Endothelial cell (in vitro differentiated cells): ENCODE measurements at regions not wholly inside any gene's neighbourhood (a gene's known extent, or its start where the extent isn't known, plus 50 kb on each side); places are given as distances from the start of the nearest gene placed in this dataset.
"Not testable (repeated sequence)": the region's sequence is repeated elsewhere in the genome, so short reads cannot be mapped to it uniquely, and the experiment has no call there.

ENCODE experiments used
- DNase-seq: peaks from one replicate; pipeline ENCODE4 v3.0.0; 2021; ENCODE audit warnings: low spot score
- H3K27ac Mint-ChIP-seq: one replicate; pipeline ENCODE4 v1.8.0; 2021; ENCODE audit warnings: mixed read lengths, inconsistent platforms; ENCODE audit not compliant: unreplicated experiment
- H3K27me3 Mint-ChIP-seq: one replicate; pipeline ENCODE4 v1.8.0; 2021; ENCODE audit warnings: mild to moderate bottlenecking, moderate library complexity, mixed read lengths, inconsistent platforms; ENCODE audit not compliant: unreplicated experiment
- H3K36me3 Mint-ChIP-seq: one replicate; pipeline ENCODE4 v1.8.0; 2021; ENCODE audit warnings: mild to moderate bottlenecking, low read depth, mixed read lengths, inconsistent platforms; ENCODE audit not compliant: unreplicated experiment
- H3K4me1 Mint-ChIP-seq: one replicate; pipeline ENCODE4 v1.8.0; 2021; ENCODE audit warnings: mild to moderate bottlenecking, mixed read lengths, inconsistent platforms; ENCODE audit not compliant: unreplicated experiment
- H3K4me3 Mint-ChIP-seq: one replicate; pipeline ENCODE4 v1.8.0; 2021; ENCODE audit warnings: mild to moderate bottlenecking, mixed read lengths, inconsistent platforms; ENCODE audit not compliant: unreplicated experiment
- H3K9me3 Mint-ChIP-seq: one replicate; pipeline ENCODE4 v1.8.0; 2021; ENCODE audit warnings: mixed read lengths, inconsistent platforms; ENCODE audit not compliant: unreplicated experiment
- CTCF ChIP-seq: fragments of 200-600 bp; sonication (generic); IDR thresholded peaks from one replicate; pipeline ENCODE4 v1.5.0; 2021; ENCODE audit warnings: antibody characterized with exemption; ENCODE audit not compliant: unreplicated experiment

- no peak for DNase-seq
- no peak overlapping the region for H3K27ac Mint-ChIP-seq
- H3K4me1 Mint-ChIP-seq: peaks cover 3% of the 10 kb centered on the region
- no peak for TF ChIP-seq CTCF
- no peaks in the 10 kb centered on the region for H3K36me3 Mint-ChIP-seq
- H3K9me3 Mint-ChIP-seq: no peaks in the 10 kb centered on the region
- no peaks in the 10 kb centered on the region for H3K27me3 Mint-ChIP-seq
- H3K4me3 Mint-ChIP-seq: no peak overlapping the region
These were observed 102.5 kb upstream of the NDST4 start for GRCh38 chr4:115215935-115216334.

GRCh38 chr4:115213716-115214115, 100.3 kb upstream of the NDST4 start:
- H3K4me1 Mint-ChIP-seq: peaks cover 3% of the 10 kb centered on the region
- TF ChIP-seq CTCF: no peak
- H3K27me3 Mint-ChIP-seq: no peaks in the 10 kb centered on the region
- no peaks in the 10 kb centered on the region for H3K36me3 Mint-ChIP-seq
- H3K9me3 Mint-ChIP-seq: no peaks in the 10 kb centered on the region
- H3K4me3 Mint-ChIP-seq: no peak overlapping the region
- no peak overlapping the region for H3K27ac Mint-ChIP-seq
- no peak for DNase-seq

- H3K9me3 Mint-ChIP-seq: no peaks in the 10 kb centered on the region
- DNase-seq: no peak
- H3K27ac Mint-ChIP-seq: no peak overlapping the region
- no peaks in the 10 kb centered on the region for H3K4me1 Mint-ChIP-seq
- TF ChIP-seq CTCF: no peak
- H3K4me3 Mint-ChIP-seq: no peak overlapping the region
- H3K36me3 Mint-ChIP-seq: no peaks in the 10 kb centered on the region
- peaks cover 5% of the 10 kb centered on the region for H3K27me3 Mint-ChIP-seq
These were observed 87.6 kb upstream of the NDST4 start for GRCh38 chr4:115201042-115201330.

- H3K9me3 Mint-ChIP-seq, H3K36me3 Mint-ChIP-seq, H3K4me3 Mint-ChIP-seq, DNase-seq, H3K4me1 Mint-ChIP-seq, H3K27me3 Mint-ChIP-seq, H3K27ac Mint-ChIP-seq: not testable (repeated sequence)
These were observed 87.0 kb upstream of the NDST4 start for GRCh38 chr4:115200201-115201041.

GRCh38 chr4:115194612-115195011, 81.2 kb upstream of the NDST4 start:
- H3K27ac Mint-ChIP-seq, DNase-seq, H3K27me3 Mint-ChIP-seq, H3K9me3 Mint-ChIP-seq, H3K4me1 Mint-ChIP-seq, H3K36me3 Mint-ChIP-seq, H3K4me3 Mint-ChIP-seq: not testable (repeated sequence)

- Mint-ChIP-seq H3K4me1 (no peaks in the 10 kb centered on the region), H3K36me3 (no peaks in the 10 kb centered on the region), H3K27me3 (no peaks in the 10 kb centered on the region), H3K27ac (no peak overlapping the region), H3K4me3 (no peak overlapping the region), H3K9me3 (no peaks in the 10 kb centered on the region)
- no peak for TF ChIP-seq CTCF
- no peak for DNase-seq
These were observed 77.1 kb upstream of the NDST4 start for GRCh38 chr4:115190529-115190928.
